AG10803 (cell line): ENCODE measurements at regions not wholly inside any gene's neighbourhood (a gene's known extent, or its start where the extent isn't known, plus 50 kb on each side); places are given as distances from the start of the nearest gene placed in this dataset.
"Not testable (repeated sequence)": the region's sequence is repeated elsewhere in the genome, so short reads cannot be mapped to it uniquely, and the experiment has no call there.

Experiments
- DNase-seq: peaks from one replicate; pipeline ENCODE4 v3.0.0; 2010; ENCODE audit warnings: low read depth
- H3K4me3 ChIP-seq: 2 replicates; pipeline ENCODE4 v1.5.1; 2011; ENCODE audit warnings: mild to moderate bottlenecking, low read length, control low read depth
- TF ChIP-seq, protein P1 (sequence below): conservative IDR thresholded peaks from 2 replicates; pipeline ENCODE4 v1.5.1; 2011; ENCODE audit warnings: mild to moderate bottlenecking, low read length, control low read depth, inconsistent platforms

DNA sequence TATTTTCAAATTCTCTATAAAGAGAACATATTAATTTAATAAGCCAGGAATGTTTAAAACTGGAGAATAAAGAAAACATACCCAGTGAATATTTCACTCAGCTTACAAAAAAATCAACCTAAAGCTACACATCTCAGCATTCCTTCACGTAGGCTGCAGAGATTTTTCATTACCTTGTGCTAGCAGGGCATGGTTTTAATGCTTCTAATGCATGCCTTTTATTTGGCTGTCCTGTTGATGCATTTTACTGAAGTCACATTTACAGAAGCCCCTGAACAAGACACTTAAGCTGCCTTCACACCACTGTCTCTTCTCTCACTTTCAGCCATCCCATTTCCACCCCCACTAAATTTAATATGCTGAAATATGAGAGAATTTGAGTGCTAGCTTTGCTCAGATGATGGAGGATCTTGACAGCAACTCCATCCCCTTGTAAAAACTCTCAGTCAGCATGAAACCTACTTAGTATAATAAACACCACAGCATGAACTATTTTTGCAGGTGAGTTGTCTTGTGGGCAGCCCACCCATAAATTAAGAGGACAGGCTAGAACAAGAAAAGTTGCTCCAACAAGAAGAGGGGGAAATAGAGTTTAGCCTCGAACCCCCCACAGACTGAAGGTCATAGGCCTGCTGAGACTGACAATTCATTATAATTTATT lies 159.4 kb downstream of the SIM1 start:
- DNase-seq, result no peak
- TF ChIP-seq, protein P1, sequence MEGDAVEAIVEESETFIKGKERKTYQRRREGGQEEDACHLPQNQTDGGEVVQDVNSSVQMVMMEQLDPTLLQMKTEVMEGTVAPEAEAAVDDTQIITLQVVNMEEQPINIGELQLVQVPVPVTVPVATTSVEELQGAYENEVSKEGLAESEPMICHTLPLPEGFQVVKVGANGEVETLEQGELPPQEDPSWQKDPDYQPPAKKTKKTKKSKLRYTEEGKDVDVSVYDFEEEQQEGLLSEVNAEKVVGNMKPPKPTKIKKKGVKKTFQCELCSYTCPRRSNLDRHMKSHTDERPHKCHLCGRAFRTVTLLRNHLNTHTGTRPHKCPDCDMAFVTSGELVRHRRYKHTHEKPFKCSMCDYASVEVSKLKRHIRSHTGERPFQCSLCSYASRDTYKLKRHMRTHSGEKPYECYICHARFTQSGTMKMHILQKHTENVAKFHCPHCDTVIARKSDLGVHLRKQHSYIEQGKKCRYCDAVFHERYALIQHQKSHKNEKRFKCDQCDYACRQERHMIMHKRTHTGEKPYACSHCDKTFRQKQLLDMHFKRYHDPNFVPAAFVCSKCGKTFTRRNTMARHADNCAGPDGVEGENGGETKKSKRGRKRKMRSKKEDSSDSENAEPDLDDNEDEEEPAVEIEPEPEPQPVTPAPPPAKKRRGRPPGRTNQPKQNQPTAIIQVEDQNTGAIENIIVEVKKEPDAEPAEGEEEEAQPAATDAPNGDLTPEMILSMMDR, result no peak
- no peak overlapping the region for H3K4me3 ChIP-seq

DNA sequence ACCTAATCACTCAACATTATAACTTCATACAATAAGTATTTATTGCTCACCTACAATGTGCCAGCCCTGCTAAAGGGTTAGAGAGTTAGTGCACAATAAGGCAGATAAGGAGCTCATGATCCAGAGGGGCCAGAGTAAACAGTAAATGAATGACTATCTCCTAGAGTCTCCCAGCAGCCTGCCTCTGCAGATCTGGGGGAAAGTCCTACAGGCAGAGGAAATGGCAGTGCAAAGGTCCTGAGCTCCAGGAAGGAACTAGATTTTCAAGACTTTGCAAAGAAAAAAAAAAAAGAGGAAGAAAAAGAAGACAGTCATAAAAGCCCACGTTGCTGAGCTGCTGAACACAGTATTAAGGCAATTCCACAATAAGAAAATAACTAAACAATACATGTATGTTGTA lies 160.1 kb downstream of the SIM1 start:
- no peak for DNase-seq
- TF ChIP-seq, protein P1, result no peak

DNA sequence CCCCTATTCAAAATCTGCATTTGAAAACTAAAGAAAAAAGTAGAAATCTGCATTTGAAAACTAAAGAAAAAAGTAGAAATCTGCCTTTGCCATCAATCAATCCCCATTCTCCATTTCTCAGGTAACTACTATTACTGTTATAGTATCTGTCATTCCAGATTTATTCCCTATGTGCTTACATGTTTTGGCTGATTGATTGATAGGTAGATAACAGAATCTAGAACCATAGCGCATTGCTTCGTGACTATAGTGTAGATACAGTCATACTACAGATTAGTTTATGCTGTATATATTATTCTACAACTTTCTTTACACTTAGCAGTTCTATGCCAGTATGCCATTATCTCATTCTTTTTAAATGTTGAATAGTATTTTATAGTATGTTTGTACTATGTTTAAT lies 163.0 kb downstream of the SIM1 start:
- TF ChIP-seq, protein P1, result no peak
- no peak overlapping the region for H3K4me3 ChIP-seq
- no peak for DNase-seq

More for the DNA sequence above, 160.1 kb downstream of the SIM1 start:
- H3K4me3 ChIP-seq, result no peak overlapping the region

DNA sequence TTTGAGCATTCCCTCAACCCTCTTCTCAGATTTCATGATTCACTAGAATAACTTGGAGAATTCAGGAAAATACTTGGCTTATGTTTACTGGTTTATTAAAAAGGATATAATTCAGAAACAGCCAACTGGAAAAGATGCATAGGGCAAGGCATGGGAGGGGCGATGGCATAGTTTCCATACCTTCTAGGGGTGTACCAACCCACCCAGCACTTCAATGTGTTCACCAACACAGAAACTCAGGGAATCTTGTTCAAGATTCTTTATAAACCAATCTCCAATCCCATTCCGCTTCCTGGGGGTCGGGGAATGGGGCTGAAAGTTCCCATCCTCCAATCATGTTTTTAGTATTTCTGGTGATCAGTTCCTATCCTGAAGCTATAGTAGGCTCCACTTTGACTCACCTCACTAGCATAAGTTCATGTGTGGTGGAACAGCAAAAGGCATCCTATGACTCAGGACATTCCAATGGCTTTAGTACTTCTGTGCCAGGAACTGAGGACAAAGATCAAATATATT lies 164.4 kb downstream of the SIM1 start:
- no peak overlapping the region for H3K4me3 ChIP-seq
- peak; percentile 97 for DNase-seq
- TF ChIP-seq, protein P1, result no peak

DNA sequence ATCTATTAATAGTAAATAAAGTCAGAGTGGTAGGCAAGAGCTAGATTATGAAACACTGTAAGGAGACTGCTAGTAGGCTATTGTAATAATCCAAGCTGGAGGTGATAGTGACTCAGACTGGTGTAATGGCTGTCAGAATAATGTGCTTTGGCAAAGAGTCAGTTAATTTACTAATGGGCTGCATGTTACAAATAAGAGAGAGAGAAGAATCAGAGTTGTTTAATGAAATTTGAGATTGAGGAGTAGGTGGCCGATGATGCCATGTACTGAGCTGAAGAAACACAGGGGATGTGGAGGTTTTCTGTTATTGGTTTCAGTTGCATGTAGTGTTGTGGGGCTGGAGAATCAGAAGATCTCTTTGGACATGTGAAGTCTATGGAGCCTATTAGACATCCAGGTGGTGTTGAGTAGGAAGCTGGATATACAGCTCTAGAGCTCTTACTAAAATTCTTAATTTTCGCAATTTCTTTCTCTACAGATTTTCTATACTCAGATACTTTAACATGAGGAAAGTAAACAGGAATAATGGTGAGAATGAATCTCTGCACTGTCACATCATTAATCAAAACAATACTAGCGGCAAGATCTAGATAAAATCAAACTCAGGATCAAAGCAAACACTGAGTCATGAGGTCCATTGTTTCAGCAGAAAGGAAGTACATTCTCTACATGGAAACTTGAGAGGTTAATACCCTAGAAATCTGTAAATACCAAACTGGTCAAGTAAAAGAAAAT lies 167.7 kb downstream of the SIM1 start:
- TF ChIP-seq, protein P1, result no peak
- DNase-seq, result peak; percentile 85
- H3K4me3 ChIP-seq, result no peak overlapping the region

DNA sequence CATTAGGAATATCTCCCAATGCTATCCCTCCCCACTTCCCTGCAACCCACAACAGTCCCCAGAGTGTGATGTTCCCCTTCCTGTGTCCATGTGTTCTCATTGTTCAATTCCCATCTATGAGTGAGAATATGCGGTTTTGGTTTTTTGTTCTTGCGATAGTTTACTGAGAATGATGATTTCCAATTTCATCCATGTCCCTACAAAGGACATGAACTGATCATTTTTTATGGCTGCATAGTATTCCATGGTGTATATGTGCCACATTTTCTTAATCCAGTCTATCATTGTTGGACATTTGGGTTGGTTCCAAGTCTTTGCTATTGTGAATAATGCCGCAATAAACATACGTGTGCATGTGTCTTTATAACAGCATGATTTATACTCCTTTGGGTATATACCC lies 169.5 kb downstream of the SIM1 start:
- not testable (repeated sequence) for DNase-seq, H3K4me3 ChIP-seq

DNA sequence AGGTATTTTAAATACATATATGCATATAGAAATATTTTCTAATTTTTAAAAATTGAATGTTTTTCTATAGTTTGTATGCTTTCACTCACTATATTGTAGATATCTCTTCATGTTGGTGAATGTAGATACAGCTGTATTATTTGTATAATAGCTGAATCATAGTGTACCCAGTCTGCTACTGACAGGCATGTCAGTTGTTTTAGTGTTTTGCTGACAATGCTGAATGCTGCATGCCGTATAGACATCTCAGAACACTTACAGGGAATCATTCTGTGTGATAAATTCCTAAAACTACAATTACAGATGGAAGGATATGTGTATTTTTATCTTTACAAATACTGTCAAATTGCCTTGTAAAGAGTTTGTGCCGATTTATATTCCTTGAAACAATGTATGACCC lies 175.4 kb downstream of the SIM1 start:
- no peak for DNase-seq
- no peak overlapping the region for H3K4me3 ChIP-seq
- TF ChIP-seq, protein P1, result no peak
